ENCODE measurements at regions not wholly inside any gene's neighbourhood (a gene's known extent, or its start where the extent isn't known, plus 50 kb on each side); places are given as distances from the start of the nearest gene placed in this dataset.
A peak's percentile ranks its signal among the peaks of the same experiment; 100 is the strongest.

DNA sequence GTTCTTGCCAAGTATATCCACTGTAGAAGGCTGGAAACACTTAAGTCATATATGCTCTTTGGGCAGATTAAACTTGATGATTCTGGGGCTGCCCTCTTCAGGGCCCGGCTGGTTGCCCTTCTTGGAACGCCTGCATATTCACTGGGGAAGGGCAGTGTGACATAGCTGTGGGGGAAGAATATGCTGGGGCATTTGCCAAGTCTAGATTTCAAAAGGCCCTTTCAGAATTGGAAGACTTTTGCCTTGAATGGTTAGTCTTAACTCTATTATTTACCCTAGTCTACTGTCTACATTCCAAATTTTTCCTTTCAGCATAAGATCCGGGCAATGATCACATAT, 161.2 kb upstream of the PITX1 start:
- H3K36me3 ChIP-seq (ENCODE audit: control insufficient read depth, insufficient read depth, low read length) = no peaks in the 10 kb centered on the region
- H3K4me1 ChIP-seq (ENCODE audit: control insufficient read depth, insufficient read depth, low read length) = peaks cover 2% of the 10 kb centered on the region
- H3K4me3 ChIP-seq (ENCODE audit: low read length) = no peak overlapping the region
- no peaks in the 10 kb centered on the region for H3K27me3 ChIP-seq (ENCODE audit: control insufficient read depth, insufficient read depth, low read length)
- H3K27ac ChIP-seq (ENCODE audit: low read depth, low read length) = no peak overlapping the region
- no peak overlapping the region for H3K9ac ChIP-seq (ENCODE audit: low read length)

DNA sequence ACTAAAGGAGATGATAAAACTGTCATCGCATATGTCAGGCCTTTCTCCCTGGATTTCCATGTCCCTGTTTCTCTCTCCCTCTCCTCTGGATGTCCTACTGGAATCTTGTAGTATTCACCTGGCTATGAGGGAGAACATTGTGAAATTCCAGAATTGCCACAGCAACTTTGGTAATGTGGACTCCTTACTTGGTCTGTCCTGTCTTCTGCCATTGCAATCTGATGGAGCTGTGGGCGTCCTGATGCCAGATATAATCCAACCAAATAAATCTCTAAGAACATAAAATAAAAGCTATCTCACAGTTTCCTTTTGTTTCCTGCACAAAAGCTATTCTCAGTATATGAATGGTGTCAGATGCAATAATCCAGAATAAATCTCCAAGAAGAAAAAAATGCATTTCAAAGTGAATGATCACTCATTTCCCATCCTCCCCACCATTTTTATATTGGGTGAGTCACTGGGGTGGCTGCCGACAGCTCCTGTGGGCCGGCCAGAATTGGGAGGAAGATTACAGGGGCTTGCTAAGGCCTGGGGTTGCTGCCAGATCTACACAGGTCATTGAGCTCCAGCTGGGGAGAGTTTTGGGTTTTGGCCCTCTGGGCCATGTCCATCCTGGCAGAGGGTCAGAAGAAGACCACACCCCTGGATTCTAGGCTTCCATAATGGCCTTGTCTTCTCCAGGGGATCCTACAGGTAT, 160.7 kb upstream of the PITX1 start:
- H3K36me3 ChIP-seq (ENCODE audit: control insufficient read depth, insufficient read depth, low read length) = no peaks in the 10 kb centered on the region
- peaks cover 2% of the 10 kb centered on the region for H3K4me1 ChIP-seq (ENCODE audit: control insufficient read depth, insufficient read depth, low read length)
- H3K4me3 ChIP-seq (ENCODE audit: low read length) = no peak overlapping the region
- H3K27me3 ChIP-seq (ENCODE audit: control insufficient read depth, insufficient read depth, low read length) = no peaks in the 10 kb centered on the region
- H3K27ac ChIP-seq (ENCODE audit: low read depth, low read length) = no peak overlapping the region
- H3K9ac ChIP-seq (ENCODE audit: low read length) = no peak overlapping the region

DNA sequence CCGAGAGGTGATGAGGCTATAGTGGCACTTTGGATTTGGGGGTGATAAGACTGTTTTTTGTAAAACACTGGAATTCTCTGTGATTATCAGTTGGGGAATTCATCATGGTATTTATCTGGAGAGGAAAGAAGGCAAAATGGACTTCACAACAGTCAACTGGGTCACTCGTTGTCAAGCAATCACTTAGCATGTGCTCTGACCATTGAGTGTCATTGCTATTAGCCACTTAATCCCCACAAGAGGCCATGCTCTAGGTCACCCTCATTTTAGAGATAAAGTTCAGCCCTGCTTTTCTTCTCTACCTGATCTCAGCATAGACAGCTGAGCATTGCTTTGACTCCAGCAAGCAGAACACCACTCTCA, 160.1 kb upstream of the PITX1 start:
- Histone ChIP-seq H3K27ac (ENCODE audit: low read depth, low read length) (no peak overlapping the region), H3K27me3 (ENCODE audit: control insufficient read depth, insufficient read depth, low read length) (no peaks in the 10 kb centered on the region), H3K36me3 (ENCODE audit: control insufficient read depth, insufficient read depth, low read length) (no peaks in the 10 kb centered on the region)

DNA sequence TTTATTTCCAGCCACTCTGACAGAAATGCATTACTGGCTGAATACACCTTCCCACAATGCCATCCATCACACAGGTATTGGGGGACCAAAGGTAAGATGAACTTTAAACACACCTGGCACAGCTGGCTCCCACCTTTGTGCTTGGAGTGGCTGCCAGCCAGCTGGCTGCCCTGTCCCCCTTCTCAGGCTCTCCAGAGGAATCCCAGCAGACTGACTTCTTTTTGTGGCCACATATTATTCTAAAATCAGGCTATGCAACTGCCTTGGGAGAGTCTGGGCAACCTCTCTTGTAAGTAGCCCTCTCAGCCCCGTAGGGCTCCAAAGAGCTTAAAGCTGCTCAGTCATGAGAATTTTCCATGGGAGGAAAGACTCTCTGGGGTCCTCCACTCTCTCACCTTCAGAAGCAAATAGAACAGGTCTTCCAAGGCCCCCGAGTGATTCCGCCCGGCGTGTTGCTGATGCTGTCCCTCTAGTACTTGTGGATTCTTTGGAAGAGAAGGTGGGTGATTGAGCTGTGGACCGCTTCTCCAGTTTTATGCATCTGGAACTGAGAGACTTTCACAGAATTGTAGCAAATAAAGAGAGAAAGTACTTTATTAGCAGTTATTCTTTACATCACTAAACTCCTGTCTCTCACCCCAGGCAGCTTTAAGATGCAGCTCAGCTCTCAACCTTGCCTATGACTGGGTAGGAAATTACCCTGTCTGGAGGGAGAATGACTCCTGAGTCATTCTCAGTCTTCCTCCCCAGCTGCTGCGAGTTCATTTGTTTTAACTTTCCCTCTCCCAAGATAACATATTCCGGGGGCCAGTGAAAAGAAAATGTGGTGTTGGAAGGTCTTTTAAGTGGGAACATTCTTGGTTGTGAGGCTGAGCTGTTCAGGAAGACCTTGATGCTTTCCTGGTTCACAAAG, 159.4 kb upstream of the PITX1 start:
- H3K4me3 ChIP-seq (ENCODE audit: low read length) = no peak overlapping the region
- H3K27ac ChIP-seq (ENCODE audit: low read depth, low read length) = no peak overlapping the region
- H3K36me3 ChIP-seq (ENCODE audit: control insufficient read depth, insufficient read depth, low read length) = no peaks in the 10 kb centered on the region
- H3K9ac ChIP-seq (ENCODE audit: low read length) = no peak overlapping the region
- no peaks in the 10 kb centered on the region for H3K27me3 ChIP-seq (ENCODE audit: control insufficient read depth, insufficient read depth, low read length)
- H3K4me1 ChIP-seq (ENCODE audit: control insufficient read depth, insufficient read depth, low read length) = peaks cover 2% of the 10 kb centered on the region

More for the DNA sequence above, 160.1 kb upstream of the PITX1 start:
- Histone ChIP-seq H3K4me3 (ENCODE audit: low read length) (no peak overlapping the region), H3K4me1 (ENCODE audit: control insufficient read depth, insufficient read depth, low read length) (peaks cover 2% of the 10 kb centered on the region), H3K9ac (ENCODE audit: low read length) (no peak overlapping the region)

DNA sequence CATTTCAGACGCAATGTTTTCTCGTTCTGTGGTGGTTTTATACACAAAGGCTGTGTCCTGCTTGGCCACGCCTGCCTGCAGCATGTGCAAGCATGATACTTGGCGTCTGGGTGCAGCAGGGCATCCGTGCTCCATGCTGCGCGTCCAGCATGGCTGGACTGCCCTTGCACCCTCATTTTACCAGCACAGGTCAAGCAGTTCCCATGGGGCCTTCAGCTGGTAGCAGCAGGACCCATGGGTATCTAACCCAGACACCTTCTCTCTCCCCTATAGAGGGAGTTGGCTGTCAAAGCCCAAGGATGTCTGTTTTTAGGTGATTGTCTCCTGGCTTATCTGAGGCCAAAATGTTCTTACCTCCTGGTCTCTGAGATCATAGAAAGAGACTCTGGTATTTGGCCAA, 158.3 kb upstream of the PITX1 start:
- Histone ChIP-seq H3K36me3 (ENCODE audit: control insufficient read depth, insufficient read depth, low read length) (no peaks in the 10 kb centered on the region), H3K9ac (ENCODE audit: low read length) (no peak overlapping the region), H3K27me3 (ENCODE audit: control insufficient read depth, insufficient read depth, low read length) (no peaks in the 10 kb centered on the region), H3K4me3 (ENCODE audit: low read length) (no peak overlapping the region), H3K27ac (ENCODE audit: low read depth, low read length) (no peak overlapping the region), H3K4me1 (ENCODE audit: control insufficient read depth, insufficient read depth, low read length) (peaks cover 2% of the 10 kb centered on the region)

DNA sequence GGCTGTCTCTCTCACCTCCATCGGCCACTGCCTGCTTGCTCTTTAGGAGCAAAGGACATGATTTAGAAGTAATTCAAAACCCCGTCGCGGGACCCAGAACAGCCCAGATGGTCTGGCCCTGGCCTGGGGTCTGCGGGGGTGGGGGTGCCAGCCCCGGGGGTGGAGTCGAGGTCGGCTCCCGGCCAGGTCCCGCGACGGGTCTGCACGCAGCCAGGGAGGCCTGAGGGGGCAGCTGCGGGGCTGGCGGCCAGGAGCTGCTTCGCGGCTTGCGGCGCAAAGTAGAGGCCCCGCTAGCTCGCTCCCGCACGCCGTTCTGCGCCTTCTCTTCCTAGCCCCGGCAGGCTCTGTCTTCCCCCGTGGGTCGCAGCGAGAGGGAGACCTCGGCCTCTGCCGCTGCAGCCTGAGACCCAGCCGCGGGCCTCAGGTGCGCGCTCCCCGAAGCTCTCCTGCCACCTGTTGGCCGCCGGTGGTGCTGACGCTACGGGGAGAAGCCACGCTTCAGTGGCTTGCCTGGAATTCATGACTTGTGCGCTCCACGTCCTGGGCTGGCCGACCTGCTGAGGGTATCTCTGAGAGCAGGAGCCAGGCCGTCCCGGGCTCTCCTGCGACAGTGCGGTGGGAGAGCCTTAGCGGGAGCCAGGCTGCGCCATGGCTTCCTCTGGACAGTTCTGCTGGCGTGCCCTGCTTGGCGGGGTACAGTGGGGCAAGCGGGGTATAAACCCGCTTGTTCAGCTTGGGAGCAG, 157.2 kb upstream of the PITX1 start:
- Histone ChIP-seq H3K36me3 (ENCODE audit: control insufficient read depth, insufficient read depth, low read length) (no peaks in the 10 kb centered on the region), H3K27ac (ENCODE audit: low read depth, low read length) (no peak overlapping the region), H3K4me3 (ENCODE audit: low read length) (peak overlapping the region; percentile 29), H3K9ac (ENCODE audit: low read length) (no peak overlapping the region), H3K4me1 (ENCODE audit: control insufficient read depth, insufficient read depth, low read length) (peaks cover 2% of the 10 kb centered on the region), H3K27me3 (ENCODE audit: control insufficient read depth, insufficient read depth, low read length) (no peaks in the 10 kb centered on the region)

DNA sequence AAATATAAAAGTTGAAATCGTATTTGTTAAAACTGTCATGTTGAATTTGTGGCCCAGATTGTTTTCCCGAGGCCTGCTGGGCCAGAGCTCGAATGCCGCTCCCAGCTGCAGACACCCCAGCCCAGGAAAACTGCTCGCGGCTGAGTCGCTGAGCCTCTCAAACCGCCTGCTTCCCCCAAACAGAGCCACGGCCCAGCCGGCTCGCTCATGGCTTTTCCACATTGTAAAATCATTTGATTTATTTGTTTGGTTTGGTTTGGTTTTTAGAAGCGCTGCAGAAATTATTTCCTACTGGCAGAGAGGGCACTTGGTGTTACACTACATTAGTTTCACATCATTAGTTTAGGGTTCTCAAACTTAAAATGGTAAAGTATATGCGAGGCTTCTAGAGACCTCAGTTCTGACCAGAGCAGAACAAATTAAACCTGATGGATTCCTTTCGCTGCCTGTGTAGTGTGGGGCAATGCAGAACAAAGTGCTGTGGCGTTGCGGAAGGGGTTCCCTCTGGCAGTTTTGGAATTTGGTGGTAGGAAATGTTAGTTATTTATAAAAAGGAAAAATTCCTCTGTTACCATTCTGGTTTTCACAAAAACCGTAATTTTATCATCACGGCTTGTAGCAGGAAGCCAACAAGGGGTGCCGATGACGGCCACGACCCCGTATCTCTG, 156.5 kb upstream of the PITX1 start:
- Histone ChIP-seq H3K36me3 (ENCODE audit: control insufficient read depth, insufficient read depth, low read length) (no peaks in the 10 kb centered on the region), H3K27me3 (ENCODE audit: control insufficient read depth, insufficient read depth, low read length) (no peaks in the 10 kb centered on the region), H3K4me3 (ENCODE audit: low read length) (peak overlapping the region; percentile 29), H3K27ac (ENCODE audit: low read depth, low read length) (no peak overlapping the region), H3K9ac (ENCODE audit: low read length) (no peak overlapping the region), H3K4me1 (ENCODE audit: control insufficient read depth, insufficient read depth, low read length) (peaks cover 2% of the 10 kb centered on the region)

DNA sequence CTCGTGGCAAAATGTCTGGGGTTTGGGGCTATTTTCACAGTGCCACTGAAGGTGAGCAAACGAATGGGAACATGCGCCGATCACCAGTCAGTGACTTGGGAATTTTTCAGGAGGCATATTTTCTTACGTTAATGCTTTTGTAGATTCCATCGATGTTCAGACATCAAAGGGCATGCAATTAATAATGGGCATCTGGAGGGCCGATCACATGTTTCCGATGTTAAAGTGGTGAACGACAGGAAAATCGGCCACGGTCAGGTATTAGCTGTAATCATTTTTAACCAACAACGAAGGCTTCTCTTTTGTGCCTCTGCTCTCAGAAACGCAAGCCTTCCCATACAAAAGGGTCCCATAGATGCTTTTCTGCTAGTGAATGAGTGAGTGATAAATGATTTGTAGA, 155.0 kb upstream of the PITX1 start:
- Histone ChIP-seq H3K36me3 (ENCODE audit: control insufficient read depth, insufficient read depth, low read length) (no peaks in the 10 kb centered on the region), H3K4me1 (ENCODE audit: control insufficient read depth, insufficient read depth, low read length) (peaks cover 2% of the 10 kb centered on the region), H3K4me3 (ENCODE audit: low read length) (no peak overlapping the region), H3K27me3 (ENCODE audit: control insufficient read depth, insufficient read depth, low read length) (no peaks in the 10 kb centered on the region), H3K9ac (ENCODE audit: low read length) (no peak overlapping the region), H3K27ac (ENCODE audit: low read depth, low read length) (no peak overlapping the region)

DNA sequence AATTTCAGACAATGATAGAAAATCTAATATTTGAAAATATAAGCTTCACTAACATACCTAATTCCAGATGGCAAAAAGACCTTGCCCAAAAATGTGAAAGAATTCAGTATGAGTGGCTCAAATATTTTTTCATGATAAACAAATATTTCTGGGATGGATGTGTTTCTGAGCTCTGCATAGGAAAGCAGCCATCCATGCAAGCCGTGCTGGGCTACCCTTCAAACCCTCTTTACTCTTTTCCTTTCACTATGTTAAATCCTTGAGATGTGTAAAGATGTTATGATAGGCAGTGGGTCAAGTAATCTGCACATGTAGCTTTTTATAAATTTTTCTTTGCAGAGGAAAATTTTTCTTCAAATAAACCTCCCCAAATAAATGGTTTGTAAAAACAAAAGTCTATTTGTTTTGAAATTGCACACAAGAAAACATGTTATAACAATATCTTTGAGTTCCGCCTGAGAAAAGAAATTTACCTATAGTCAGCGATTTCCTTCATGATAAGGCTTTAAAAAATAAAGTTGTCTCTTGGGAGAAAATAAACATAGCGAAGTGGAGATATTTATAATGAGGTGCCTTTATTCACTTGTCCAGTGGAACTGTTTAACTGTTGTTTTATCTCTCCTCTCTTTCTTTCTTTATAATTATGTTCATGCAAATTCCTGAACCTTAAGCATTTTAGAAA, 154.3 kb upstream of the PITX1 start:
- Histone ChIP-seq H3K36me3 (ENCODE audit: control insufficient read depth, insufficient read depth, low read length) (no peaks in the 10 kb centered on the region), H3K9ac (ENCODE audit: low read length) (no peak overlapping the region), H3K27ac (ENCODE audit: low read depth, low read length) (no peak overlapping the region), H3K4me1 (ENCODE audit: control insufficient read depth, insufficient read depth, low read length) (peaks cover 2% of the 10 kb centered on the region), H3K27me3 (ENCODE audit: control insufficient read depth, insufficient read depth, low read length) (no peaks in the 10 kb centered on the region), H3K4me3 (ENCODE audit: low read length) (no peak overlapping the region)

DNA sequence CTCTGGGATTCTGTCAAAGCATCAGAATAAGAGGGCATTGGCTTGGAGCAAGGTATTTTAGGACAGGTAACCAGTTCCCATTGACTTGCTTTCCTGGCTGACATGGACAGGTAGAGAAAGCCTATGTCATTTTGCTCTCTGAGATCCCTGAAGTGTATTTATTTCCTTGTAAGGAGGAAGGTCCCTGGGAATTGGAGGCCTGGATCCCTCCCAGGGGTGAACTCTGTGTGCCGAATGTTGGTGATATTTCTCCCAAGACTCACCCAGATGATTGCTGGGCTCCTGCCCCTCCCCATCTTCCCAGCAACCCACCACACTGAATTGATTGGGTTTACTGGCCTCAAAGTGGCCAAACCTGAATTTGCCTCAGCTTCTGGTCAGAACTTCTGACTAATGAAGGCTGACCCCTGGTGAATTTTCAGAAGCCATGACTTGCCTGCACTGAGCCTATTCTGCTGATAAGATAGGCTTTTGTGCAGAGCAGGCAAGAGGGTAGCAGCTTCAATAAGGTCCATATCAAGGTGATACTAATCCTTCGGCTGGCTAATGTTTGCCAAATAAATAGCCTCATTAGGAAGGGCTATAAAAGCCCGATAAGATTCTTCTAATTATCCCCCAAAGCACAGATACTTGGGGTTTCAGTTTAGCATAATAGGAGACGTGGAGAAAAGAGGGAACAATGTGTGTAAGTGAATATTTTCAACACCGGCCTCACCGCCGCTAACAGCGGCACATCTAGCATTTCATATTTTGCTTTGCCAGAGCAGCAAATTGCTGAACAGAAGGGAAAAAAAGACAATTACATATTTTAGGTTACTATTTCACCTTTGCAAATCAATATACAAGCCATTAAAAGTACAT, 152.9 kb upstream of the PITX1 start:
- Histone ChIP-seq H3K27ac (ENCODE audit: low read depth, low read length) (no peak overlapping the region), H3K4me3 (ENCODE audit: low read length) (no peak overlapping the region)

DNA sequence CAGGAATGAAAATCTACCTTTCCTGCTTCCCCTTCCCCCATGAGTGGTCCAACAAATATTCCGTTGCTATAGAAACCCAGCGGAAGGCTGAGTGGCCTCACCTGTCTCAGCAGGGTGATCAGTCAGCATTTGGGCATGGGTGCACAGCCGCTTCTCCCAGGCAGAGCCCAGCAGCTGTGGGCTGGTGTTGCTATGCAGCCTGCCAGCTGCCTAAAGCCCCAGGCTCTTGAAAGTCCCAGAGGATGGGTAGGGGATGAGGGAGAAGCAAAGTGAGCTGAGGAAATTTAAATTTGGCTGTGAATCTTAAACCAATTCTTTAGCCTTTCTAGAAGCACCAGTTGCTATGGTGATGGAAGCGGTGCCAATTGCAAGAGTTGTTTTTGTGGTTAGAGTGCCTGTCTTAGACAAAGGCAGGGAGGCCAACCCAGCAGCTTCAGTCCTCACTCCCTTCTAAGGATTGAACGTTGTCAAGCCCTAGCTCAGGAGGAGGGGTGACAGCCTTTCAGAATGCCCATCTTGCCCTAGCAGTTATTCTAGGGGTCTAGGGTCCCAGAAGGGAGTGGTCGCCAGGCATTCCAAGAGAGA, 151.5 kb upstream of the PITX1 start:
- no peak overlapping the region for H3K4me3 ChIP-seq (ENCODE audit: low read length)
- H3K27me3 ChIP-seq (ENCODE audit: control insufficient read depth, insufficient read depth, low read length) = no peaks in the 10 kb centered on the region
- no peak overlapping the region for H3K9ac ChIP-seq (ENCODE audit: low read length)
- no peaks in the 10 kb centered on the region for H3K4me1 ChIP-seq (ENCODE audit: control insufficient read depth, insufficient read depth, low read length)
- H3K36me3 ChIP-seq (ENCODE audit: control insufficient read depth, insufficient read depth, low read length) = no peaks in the 10 kb centered on the region
- no peak overlapping the region for H3K27ac ChIP-seq (ENCODE audit: low read depth, low read length)

More for the DNA sequence above, 152.9 kb upstream of the PITX1 start:
- Histone ChIP-seq H3K4me1 (ENCODE audit: control insufficient read depth, insufficient read depth, low read length) (peaks cover 2% of the 10 kb centered on the region), H3K27me3 (ENCODE audit: control insufficient read depth, insufficient read depth, low read length) (no peaks in the 10 kb centered on the region), H3K9ac (ENCODE audit: low read length) (no peak overlapping the region), H3K36me3 (ENCODE audit: control insufficient read depth, insufficient read depth, low read length) (no peaks in the 10 kb centered on the region)
